MCF 10A (cell line): ENCODE measurements at regions not wholly inside any gene's neighbourhood (a gene's known extent, or its start where the extent isn't known, plus 50 kb on each side); places are given as distances from the start of the nearest gene placed in this dataset.
A peak's percentile ranks its signal among the peaks of the same experiment; 100 is the strongest.

ENCODE experiments used
- BruUV-seq: library from RNA; stranded (reverse); fragments of 400-500 nt; replicated peaks from 2 replicates; lab custom pipeline; 2021; lab: Mats Ljungman, UMichigan
- CTCF ChIA-PET: fragments of 300-600 bp; sonication (Branson Sonifier 250); formaldehyde crosslinking; extraction: SDS; loops from one replicate; lab custom pipeline; 2021; ENCODE audit warnings: antibody characterized with exemption, inconsistent platforms; lab: Yijun Ruan, JAX
- POLR2A ChIA-PET: fragments of 300-600, 350-650 bp; sonication (Branson Sonifier 250); formaldehyde crosslinking; extraction: SDS; loops from one replicate; lab custom pipeline; 2020; ENCODE audit warnings: antibody characterized with exemption, inconsistent platforms; lab: Yijun Ruan, JAX
- DNase-seq: peaks from one replicate; pipeline ENCODE4 v3.0.0-alpha.2; 2018; ENCODE audit not compliant: unreplicated experiment
- H3K27ac Mint-ChIP-seq: one replicate; pipeline ENCODE4 v1.8.0; 2022; ENCODE audit warnings: mild to moderate bottlenecking, low read depth, mixed read lengths; ENCODE audit not compliant: unreplicated experiment
- H3K27me3 Mint-ChIP-seq: one replicate; pipeline ENCODE4 v1.8.0; 2022; ENCODE audit warnings: mixed read lengths; ENCODE audit not compliant: insufficient read depth, unreplicated experiment
- H3K36me3 Mint-ChIP-seq: one replicate; pipeline ENCODE4 v1.8.0; 2022; ENCODE audit warnings: mild to moderate bottlenecking, moderate library complexity, mixed read lengths; ENCODE audit not compliant: insufficient read depth, unreplicated experiment
- H3K4me1 Mint-ChIP-seq: one replicate; pipeline ENCODE4 v1.8.0; 2022; ENCODE audit warnings: mixed read lengths; ENCODE audit not compliant: insufficient read depth, unreplicated experiment
- H3K4me3 Mint-ChIP-seq: one replicate; pipeline ENCODE4 v1.8.0; 2022; ENCODE audit warnings: mild to moderate bottlenecking, moderate library complexity, mixed read lengths; ENCODE audit not compliant: unreplicated experiment
- H3K9me3 Mint-ChIP-seq: one replicate; pipeline ENCODE4 v1.8.0; 2022; ENCODE audit warnings: mixed read lengths; ENCODE audit not compliant: unreplicated experiment
- intact Hi-C: fragments of 100-400 bp; cut with micrococcal nuclease; formaldehyde crosslinking; loops from 2 replicates; pipeline ENCODE4 v1.14.1; 2022
- TF ChIP-seq, protein P1 (sequence below): fragments of 200-600 bp; IDR thresholded peaks from one replicate; pipeline ENCODE4 v1.8.0; 2022; ENCODE audit warnings: antibody characterized with exemption, mild to moderate bottlenecking; ENCODE audit not compliant: unreplicated experiment

DNA sequence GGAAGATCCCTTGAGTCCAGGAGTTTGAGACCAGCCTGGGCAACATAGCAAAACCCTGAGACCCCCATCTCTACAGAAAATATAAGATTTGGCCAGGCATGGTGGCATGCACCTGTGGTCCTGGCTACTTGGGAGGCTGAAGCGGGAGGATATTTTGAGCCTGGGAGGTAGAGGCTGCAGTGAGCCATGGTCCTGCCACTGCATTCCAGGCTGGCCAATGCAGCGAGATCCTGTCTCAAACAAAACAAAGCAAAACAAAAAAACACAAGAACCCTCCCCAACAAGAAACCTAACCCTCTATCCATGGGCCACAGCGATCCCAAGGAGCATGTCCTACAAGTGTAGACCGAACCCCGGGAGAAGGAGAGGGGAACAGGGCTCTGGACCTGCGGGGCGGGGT, 133.3 kb downstream of the MGAT5B start:
- POLR2A ChIA-PET: no interaction called here
- H3K27ac Mint-ChIP-seq: no peak overlapping the region
- BruUV-seq: no TSS peak
- no peak for DNase-seq
- TF ChIP-seq, protein P1, sequence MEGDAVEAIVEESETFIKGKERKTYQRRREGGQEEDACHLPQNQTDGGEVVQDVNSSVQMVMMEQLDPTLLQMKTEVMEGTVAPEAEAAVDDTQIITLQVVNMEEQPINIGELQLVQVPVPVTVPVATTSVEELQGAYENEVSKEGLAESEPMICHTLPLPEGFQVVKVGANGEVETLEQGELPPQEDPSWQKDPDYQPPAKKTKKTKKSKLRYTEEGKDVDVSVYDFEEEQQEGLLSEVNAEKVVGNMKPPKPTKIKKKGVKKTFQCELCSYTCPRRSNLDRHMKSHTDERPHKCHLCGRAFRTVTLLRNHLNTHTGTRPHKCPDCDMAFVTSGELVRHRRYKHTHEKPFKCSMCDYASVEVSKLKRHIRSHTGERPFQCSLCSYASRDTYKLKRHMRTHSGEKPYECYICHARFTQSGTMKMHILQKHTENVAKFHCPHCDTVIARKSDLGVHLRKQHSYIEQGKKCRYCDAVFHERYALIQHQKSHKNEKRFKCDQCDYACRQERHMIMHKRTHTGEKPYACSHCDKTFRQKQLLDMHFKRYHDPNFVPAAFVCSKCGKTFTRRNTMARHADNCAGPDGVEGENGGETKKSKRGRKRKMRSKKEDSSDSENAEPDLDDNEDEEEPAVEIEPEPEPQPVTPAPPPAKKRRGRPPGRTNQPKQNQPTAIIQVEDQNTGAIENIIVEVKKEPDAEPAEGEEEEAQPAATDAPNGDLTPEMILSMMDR: no peak
- no peaks in the 10 kb centered on the region for H3K9me3 Mint-ChIP-seq
- H3K36me3 Mint-ChIP-seq: no peaks in the 10 kb centered on the region
- CTCF ChIA-PET: no interaction called here
- intact Hi-C loops: no loop called here
- H3K4me3 Mint-ChIP-seq: no peak overlapping the region
- peaks cover 31% of the 10 kb centered on the region for H3K27me3 Mint-ChIP-seq
- peaks cover 7% of the 10 kb centered on the region for H3K4me1 Mint-ChIP-seq

DNA sequence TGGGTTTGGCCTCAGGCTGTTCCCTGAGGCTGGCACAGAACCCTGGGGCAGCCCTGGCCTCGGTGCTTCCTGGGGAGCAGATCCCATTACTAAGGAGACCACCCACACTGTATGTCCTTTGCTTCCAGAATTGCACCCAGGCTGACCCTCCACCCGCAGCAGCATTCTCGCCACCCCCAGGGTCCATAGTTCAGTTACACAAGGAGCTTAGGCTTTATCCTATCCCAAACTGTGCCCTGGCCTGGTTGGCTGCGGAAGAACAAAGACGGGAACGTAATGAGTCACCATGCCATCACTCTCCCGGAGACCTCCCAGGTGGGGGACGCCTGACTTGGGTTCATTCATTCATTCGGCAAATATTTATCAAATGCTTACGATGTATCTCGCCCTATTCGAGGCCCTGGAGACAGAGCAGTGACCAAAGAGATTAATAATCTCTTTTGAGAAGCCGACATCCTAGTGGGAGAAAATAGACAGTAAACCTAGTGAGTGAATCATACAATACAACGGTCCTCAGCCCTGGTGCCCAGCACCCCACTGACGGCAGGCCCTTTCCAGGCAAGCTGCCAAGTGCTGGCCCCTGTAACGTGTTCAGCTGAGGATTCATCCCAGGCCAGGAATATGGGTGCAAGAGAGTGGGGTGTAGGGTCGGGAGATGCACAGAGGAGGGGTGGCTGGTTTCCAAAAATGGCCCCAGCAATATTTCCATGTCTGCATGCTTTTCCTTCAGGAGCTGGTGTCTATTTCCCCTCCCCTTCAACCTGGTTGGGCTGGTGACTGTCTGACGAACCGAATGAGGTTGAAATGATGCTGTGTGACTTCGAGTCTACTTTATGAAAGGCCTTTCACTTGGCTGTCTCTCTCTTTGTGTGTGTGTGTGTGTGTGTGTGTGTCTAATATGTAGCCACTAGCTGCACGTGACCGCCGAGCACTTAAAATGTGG, 134.2 kb downstream of the MGAT5B start:
- H3K27me3 Mint-ChIP-seq: peaks cover 32% of the 10 kb centered on the region

DNA sequence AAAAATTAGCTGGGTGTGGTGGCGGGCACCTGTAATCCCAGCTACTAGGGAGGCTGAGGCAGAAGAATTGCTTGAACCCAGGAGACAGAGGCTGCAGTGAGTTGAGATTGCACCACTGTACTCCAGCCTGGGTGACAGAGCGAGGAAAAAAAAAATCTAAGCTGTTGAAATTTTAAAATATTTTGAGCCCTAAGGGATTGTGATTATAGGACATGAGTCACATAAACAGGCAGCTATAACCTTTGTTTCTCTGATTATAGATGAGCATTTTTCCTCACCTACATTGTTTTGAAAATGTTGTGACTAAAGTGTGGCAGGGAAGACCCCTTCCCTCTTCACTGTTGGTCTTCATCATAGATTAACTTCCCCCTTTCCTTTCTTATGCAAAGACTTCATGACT, 135.5 kb downstream of the MGAT5B start:
- TF ChIP-seq, protein P1: no peak
- Mint-ChIP-seq H3K9me3 (no peaks in the 10 kb centered on the region), H3K27me3 (peaks cover 32% of the 10 kb centered on the region), H3K4me3 (no peak overlapping the region), H3K27ac (no peak overlapping the region), H3K36me3 (no peaks in the 10 kb centered on the region), H3K4me1 (peaks cover 7% of the 10 kb centered on the region)
- CTCF ChIA-PET: interaction anchor here (1.0 to 4.4 kb wide), 3 partner anchors 8 to 53 kb away, joined by 3 to 16 read pairs (median 8); no protein-coding TSS in a partner anchor
- POLR2A ChIA-PET: no interaction called here
- intact Hi-C loops: no loop called here
- BruUV-seq: no TSS peak
- DNase-seq: peak; percentile 14

More for the DNA sequence above, 134.2 kb downstream of the MGAT5B start:
- TF ChIP-seq, protein P1: no peak
- CTCF ChIA-PET: interaction anchor here (0.6 to 4.4 kb wide), 6 partner anchors 10 to 199 kb away, joined by 3 to 16 read pairs (median 3); no protein-coding TSS in a partner anchor
- no peaks in the 10 kb centered on the region for H3K9me3 Mint-ChIP-seq
- DNase-seq: peak; percentile 84
- H3K4me3 Mint-ChIP-seq: no peak overlapping the region
- no peak overlapping the region for H3K27ac Mint-ChIP-seq
- intact Hi-C loops: no loop called here
- no peaks in the 10 kb centered on the region for H3K36me3 Mint-ChIP-seq
- no TSS peak for BruUV-seq
- peaks cover 7% of the 10 kb centered on the region for H3K4me1 Mint-ChIP-seq
- POLR2A ChIA-PET: no interaction called here

DNA sequence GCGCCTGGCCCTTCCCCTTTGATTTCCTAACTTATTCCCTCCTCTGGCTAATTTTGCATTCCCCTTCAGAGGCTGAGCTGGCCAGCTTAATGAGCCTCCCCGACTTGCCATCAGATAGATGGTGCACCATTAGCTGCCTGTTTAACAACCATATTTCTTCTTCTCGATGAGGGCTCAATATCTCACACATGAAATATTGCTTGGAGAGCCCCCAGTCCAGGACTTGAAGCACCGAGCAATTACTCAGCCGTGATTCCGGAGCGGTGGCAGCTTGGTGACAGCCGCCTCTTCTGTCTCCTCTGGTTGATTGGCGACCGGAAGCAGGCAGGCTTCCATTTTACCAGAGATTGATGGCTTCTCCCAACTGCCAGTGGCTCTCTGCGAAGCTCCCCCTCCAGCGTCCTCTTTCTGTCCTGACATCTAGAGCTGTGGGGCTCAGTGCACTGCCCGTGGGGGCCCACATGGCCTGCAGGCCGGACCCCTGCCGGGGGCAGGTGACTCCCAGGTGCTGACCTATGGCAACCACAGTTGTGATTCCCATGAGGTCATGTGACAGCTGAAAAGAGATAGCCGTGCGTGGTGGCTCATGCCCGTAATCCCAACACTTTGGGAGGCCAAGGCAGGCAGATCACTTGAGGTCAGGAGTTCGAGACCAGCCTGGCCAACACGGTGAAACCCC, 133.7 kb upstream of the SEC14L1 start:
- H3K27me3 Mint-ChIP-seq: peaks cover 48% of the 10 kb centered on the region
- no peak overlapping the region for H3K4me3 Mint-ChIP-seq
- peaks cover 5% of the 10 kb centered on the region for H3K4me1 Mint-ChIP-seq
- H3K9me3 Mint-ChIP-seq: peaks cover 8% of the 10 kb centered on the region
- no TSS peak for BruUV-seq
- no peak for DNase-seq
- intact Hi-C loops: no loop called here
- ChIA-PET POLR2A (interaction anchor here (0.6 kb wide), 1 partner anchor 1051 kb away, joined by 3 read pairs; no protein-coding TSS in a partner anchor), CTCF (interaction anchor here (0.6 to 4.4 kb wide), 4 partner anchors 49 to 81 kb away, joined by 3 to 16 read pairs (median 5); no protein-coding TSS in a partner anchor)
- TF ChIP-seq, protein P1: no peak
- no peak overlapping the region for H3K27ac Mint-ChIP-seq
- H3K36me3 Mint-ChIP-seq: no peaks in the 10 kb centered on the region
